ENCODE measurements at regions not wholly inside any gene's neighbourhood (a gene's known extent, or its start where the extent isn't known, plus 50 kb on each side); places are given as distances from the start of the nearest gene placed in this dataset.
"Not testable (repeated sequence)": the region's sequence is repeated elsewhere in the genome, so short reads cannot be mapped to it uniquely, and the experiment has no call there.

DNA sequence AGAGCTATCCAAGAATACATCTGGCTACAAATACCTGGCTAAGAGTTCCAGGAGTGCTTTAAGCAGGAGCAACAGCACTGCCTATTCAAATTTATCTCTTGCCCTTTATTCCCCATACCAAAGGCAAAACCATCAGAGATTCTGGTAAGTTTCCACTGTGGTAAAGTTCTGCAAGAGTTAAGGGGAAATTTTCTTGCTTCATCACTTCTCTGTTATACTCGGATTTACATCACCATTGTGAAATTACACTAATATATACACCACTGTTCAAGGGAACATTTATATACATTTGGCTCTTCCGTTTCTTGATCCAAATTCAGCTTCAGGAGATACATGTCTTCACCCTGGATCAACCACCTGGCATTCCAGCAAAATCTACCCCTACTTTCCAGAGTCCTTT lies 70.8 kb upstream of the PTPN13 start:
- Histone ChIP-seq H3K79me2 (replicated peaks; ENCODE audit: insufficient read depth, low read length) (no peaks in the 10 kb centered on the region), H3K4me3 (ENCODE audit: low read length) (no peak overlapping the region), H3K36me3 (ENCODE audit: insufficient read depth, low read length) (no peaks in the 10 kb centered on the region), H3K27ac (ENCODE audit: low read length) (no peak overlapping the region), H3K9me2 (ENCODE audit: insufficient read depth, low read length) (no peaks in the 10 kb centered on the region), H3K9ac (ENCODE audit: low read length) (no peak overlapping the region), H3K4me2 (ENCODE audit: low read length) (no peak overlapping the region), H3F3A (ENCODE audit: insufficient read depth, low read length, poor library complexity, severe bottlenecking) (no peaks in the 10 kb centered on the region), H2AFZ (ENCODE audit: low read depth, low read length) (no peak overlapping the region), H3K27me3 (ENCODE audit: insufficient read depth, low read depth, low read length) (no peaks in the 10 kb centered on the region), H3K9me3 (ENCODE audit: low read length) (no peaks in the 10 kb centered on the region), H4K20me1 (ENCODE audit: insufficient read depth) (no peaks in the 10 kb centered on the region)
- TF ChIP-seq TAF1 (IDR thresholded peaks at IDR 0.05; ENCODE audit: low read depth) (no peak), EP300 (conservative IDR thresholded peaks at IDR 0.05; ENCODE audit: poor library complexity, severe bottlenecking) (no peak), SMC3 (conservative IDR thresholded peaks at IDR 0.05; ENCODE audit: poor library complexity) (no peak), MXI1 (conservative IDR thresholded peaks at IDR 0.05; ENCODE audit: poor library complexity, severe bottlenecking) (no peak)
- TF ChIP-seq, protein P1, sequence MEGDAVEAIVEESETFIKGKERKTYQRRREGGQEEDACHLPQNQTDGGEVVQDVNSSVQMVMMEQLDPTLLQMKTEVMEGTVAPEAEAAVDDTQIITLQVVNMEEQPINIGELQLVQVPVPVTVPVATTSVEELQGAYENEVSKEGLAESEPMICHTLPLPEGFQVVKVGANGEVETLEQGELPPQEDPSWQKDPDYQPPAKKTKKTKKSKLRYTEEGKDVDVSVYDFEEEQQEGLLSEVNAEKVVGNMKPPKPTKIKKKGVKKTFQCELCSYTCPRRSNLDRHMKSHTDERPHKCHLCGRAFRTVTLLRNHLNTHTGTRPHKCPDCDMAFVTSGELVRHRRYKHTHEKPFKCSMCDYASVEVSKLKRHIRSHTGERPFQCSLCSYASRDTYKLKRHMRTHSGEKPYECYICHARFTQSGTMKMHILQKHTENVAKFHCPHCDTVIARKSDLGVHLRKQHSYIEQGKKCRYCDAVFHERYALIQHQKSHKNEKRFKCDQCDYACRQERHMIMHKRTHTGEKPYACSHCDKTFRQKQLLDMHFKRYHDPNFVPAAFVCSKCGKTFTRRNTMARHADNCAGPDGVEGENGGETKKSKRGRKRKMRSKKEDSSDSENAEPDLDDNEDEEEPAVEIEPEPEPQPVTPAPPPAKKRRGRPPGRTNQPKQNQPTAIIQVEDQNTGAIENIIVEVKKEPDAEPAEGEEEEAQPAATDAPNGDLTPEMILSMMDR (IDR thresholded peaks at IDR 0.05; ENCODE audit: poor library complexity, severe bottlenecking): no peak

DNA sequence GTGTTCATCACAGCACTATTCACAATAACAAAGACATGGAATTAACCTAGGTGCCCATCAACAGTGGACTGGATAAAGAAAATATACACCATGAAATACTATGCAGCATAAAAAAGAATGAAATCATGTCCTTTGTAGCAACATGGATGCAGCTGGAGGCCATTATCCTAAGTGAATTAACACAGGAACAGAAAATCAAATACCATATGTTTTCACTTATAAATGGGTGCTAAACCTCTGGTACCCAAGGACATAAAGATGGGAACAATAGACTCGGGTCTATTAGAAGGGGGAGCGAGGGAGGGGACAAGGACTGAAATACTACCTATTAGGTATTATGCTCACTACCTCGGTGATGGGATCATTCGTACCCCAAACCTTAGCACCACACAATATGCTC lies 66.4 kb upstream of the PTPN13 start:
- H3K9me3 ChIP-seq (ENCODE audit: low read length); H3K79me2 ChIP-seq (replicated peaks; ENCODE audit: insufficient read depth, low read length); H3K9ac ChIP-seq (ENCODE audit: low read length); H3K36me3 ChIP-seq (ENCODE audit: insufficient read depth, low read length); H3K9me2 ChIP-seq (ENCODE audit: insufficient read depth, low read length); H3K27me3 ChIP-seq (ENCODE audit: insufficient read depth, low read depth, low read length); H3F3A ChIP-seq (ENCODE audit: insufficient read depth, low read length, poor library complexity, severe bottlenecking); H4K20me1 ChIP-seq (ENCODE audit: insufficient read depth); H3K27ac ChIP-seq (ENCODE audit: low read length); H3K4me2 ChIP-seq (ENCODE audit: low read length); H2AFZ ChIP-seq (ENCODE audit: low read depth, low read length); H3K4me3 ChIP-seq (ENCODE audit: low read length): not testable (repeated sequence)

DNA sequence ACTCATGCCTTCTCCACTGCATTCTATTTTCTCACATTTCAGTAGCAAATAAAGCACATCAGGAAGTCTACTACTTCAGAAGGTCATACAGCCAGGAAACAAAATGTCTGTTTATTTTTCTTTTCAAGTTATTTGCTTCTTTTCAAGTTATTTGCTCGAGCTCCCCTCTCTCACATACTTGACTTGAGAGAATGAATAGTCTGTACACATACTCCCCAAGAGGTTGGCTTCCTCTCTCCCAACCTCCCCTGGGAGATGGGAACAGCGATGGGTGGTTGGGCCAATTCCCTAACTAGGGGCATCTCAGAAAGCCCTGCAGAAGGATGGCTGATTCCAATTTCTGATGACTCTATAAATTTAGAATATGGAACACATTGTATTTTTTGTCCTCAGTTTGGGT lies 64.7 kb upstream of the PTPN13 start:
- TF ChIP-seq SMC3 (conservative IDR thresholded peaks at IDR 0.05; ENCODE audit: poor library complexity) (no peak), EP300 (conservative IDR thresholded peaks at IDR 0.05; ENCODE audit: poor library complexity, severe bottlenecking) (no peak), EZH2 (IDR thresholded peaks at IDR 0.05; ENCODE audit: borderline replicate concordance, insufficient read depth, low read length, poor library complexity, severe bottlenecking) (no peak), POLR2AphosphoS5 (IDR thresholded peaks at IDR 0.05) (no peak), MXI1 (conservative IDR thresholded peaks at IDR 0.05; ENCODE audit: poor library complexity, severe bottlenecking) (no peak), RAD21 (conservative IDR thresholded peaks at IDR 0.05) (no peak), TAF1 (IDR thresholded peaks at IDR 0.05; ENCODE audit: low read depth) (no peak)
- TF ChIP-seq, protein P1 (IDR thresholded peaks at IDR 0.05; ENCODE audit: poor library complexity, severe bottlenecking): no peak
- TF ChIP-seq, protein P2, sequence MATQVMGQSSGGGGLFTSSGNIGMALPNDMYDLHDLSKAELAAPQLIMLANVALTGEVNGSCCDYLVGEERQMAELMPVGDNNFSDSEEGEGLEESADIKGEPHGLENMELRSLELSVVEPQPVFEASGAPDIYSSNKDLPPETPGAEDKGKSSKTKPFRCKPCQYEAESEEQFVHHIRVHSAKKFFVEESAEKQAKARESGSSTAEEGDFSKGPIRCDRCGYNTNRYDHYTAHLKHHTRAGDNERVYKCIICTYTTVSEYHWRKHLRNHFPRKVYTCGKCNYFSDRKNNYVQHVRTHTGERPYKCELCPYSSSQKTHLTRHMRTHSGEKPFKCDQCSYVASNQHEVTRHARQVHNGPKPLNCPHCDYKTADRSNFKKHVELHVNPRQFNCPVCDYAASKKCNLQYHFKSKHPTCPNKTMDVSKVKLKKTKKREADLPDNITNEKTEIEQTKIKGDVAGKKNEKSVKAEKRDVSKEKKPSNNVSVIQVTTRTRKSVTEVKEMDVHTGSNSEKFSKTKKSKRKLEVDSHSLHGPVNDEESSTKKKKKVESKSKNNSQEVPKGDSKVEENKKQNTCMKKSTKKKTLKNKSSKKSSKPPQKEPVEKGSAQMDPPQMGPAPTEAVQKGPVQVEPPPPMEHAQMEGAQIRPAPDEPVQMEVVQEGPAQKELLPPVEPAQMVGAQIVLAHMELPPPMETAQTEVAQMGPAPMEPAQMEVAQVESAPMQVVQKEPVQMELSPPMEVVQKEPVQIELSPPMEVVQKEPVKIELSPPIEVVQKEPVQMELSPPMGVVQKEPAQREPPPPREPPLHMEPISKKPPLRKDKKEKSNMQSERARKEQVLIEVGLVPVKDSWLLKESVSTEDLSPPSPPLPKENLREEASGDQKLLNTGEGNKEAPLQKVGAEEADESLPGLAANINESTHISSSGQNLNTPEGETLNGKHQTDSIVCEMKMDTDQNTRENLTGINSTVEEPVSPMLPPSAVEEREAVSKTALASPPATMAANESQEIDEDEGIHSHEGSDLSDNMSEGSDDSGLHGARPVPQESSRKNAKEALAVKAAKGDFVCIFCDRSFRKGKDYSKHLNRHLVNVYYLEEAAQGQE (IDR thresholded peaks at IDR 0.05; ENCODE audit: borderline replicate concordance): no peak
- no peaks in the 10 kb centered on the region for H3K9me3 ChIP-seq (ENCODE audit: low read length)
- no peaks in the 10 kb centered on the region for H3F3A ChIP-seq (ENCODE audit: insufficient read depth, low read length, poor library complexity, severe bottlenecking)
- H3K36me3 ChIP-seq (ENCODE audit: insufficient read depth, low read length): no peaks in the 10 kb centered on the region
- H4K20me1 ChIP-seq (ENCODE audit: insufficient read depth): no peaks in the 10 kb centered on the region
- no peak overlapping the region for H3K4me3 ChIP-seq (ENCODE audit: low read length)
- no peak overlapping the region for H3K27ac ChIP-seq (ENCODE audit: low read length)
- H2AFZ ChIP-seq (ENCODE audit: low read depth, low read length): no peak overlapping the region
- no peaks in the 10 kb centered on the region for H3K79me2 ChIP-seq (replicated peaks; ENCODE audit: insufficient read depth, low read length)
- no peaks in the 10 kb centered on the region for H3K27me3 ChIP-seq (ENCODE audit: insufficient read depth, low read depth, low read length)
- no peaks in the 10 kb centered on the region for H3K9me2 ChIP-seq (ENCODE audit: insufficient read depth, low read length)
- no peak overlapping the region for H3K4me2 ChIP-seq (ENCODE audit: low read length)
- H3K9ac ChIP-seq (ENCODE audit: low read length): no peak overlapping the region

Data from neural cell (in vitro differentiated cells).